ENCODE measurements at regions not wholly inside any gene's neighbourhood (a gene's known extent, or its start where the extent isn't known, plus 50 kb on each side); places are given as distances from the start of the nearest gene placed in this dataset.

- no peaks in the 10 kb centered on the region for H3K4me1 ChIP-seq
- no peaks in the 10 kb centered on the region for H4K20me1 ChIP-seq (ENCODE audit: low read depth)
- Mint-ChIP-seq H3K36me3 (no peaks in the 10 kb centered on the region), H3K4me3 (no peak overlapping the region), H3K27me3 (ENCODE audit: insufficient read depth, low read depth) (no peaks in the 10 kb centered on the region), H3K4me1 (peaks cover 30% of the 10 kb centered on the region), H3K27ac (no peak overlapping the region), H3K9me3 (no peaks in the 10 kb centered on the region)
- no peak overlapping the region for H3K4me3 ChIP-seq
- H3K9me3 ChIP-seq (ENCODE audit: low read depth): no peaks in the 10 kb centered on the region
- no peaks in the 10 kb centered on the region for H3F3A ChIP-seq (ENCODE audit: low read depth)
- no peak overlapping the region for H3K9ac ChIP-seq
- H3K79me2 ChIP-seq (ENCODE audit: low read depth): no peaks in the 10 kb centered on the region
- no peak overlapping the region for H3K27ac ChIP-seq
- no peaks in the 10 kb centered on the region for H3K27me3 ChIP-seq
- no peak for DNase-seq (ENCODE audit: low spot score)
- TF ChIP-seq EZH2phosphoT487 (IDR thresholded peaks at IDR 0.05): no peak
- no peak for TF ChIP-seq EZH2 (IDR thresholded peaks at IDR 0.05)
- no peak for TF ChIP-seq CTCF (IDR thresholded peaks at IDR 0.05)
- no peaks in the 10 kb centered on the region for H3K36me3 ChIP-seq
- H2AFZ ChIP-seq (replicated peaks): no peak overlapping the region
- no peak overlapping the region for H3K4me2 ChIP-seq
Observed at GRCh38 chr2:108124736-108125495, 114.9 kb upstream of the SULT1C3 start.

GRCh38 chr2:108125581-108125980 lies 114.2 kb upstream of the SULT1C3 start:
- Histone ChIP-seq H2AFZ (replicated peaks) (no peak overlapping the region), H3K4me1 (no peaks in the 10 kb centered on the region), H3K4me2 (no peak overlapping the region), H3K79me2 (ENCODE audit: low read depth) (no peaks in the 10 kb centered on the region), H3K36me3 (no peaks in the 10 kb centered on the region), H3K27ac (no peak overlapping the region), H3K9ac (no peak overlapping the region), H3K4me3 (no peak overlapping the region), H3K9me3 (ENCODE audit: low read depth) (no peaks in the 10 kb centered on the region), H3K27me3 (no peaks in the 10 kb centered on the region), H4K20me1 (ENCODE audit: low read depth) (no peaks in the 10 kb centered on the region), H3F3A (ENCODE audit: low read depth) (no peaks in the 10 kb centered on the region)
- no peak for DNase-seq (ENCODE audit: low spot score)
- H3K27ac Mint-ChIP-seq: no peak overlapping the region
- no peak for TF ChIP-seq CTCF (IDR thresholded peaks at IDR 0.05)
- TF ChIP-seq EZH2phosphoT487 (IDR thresholded peaks at IDR 0.05): no peak
- no peak for TF ChIP-seq EZH2 (IDR thresholded peaks at IDR 0.05)
- peaks cover 30% of the 10 kb centered on the region for H3K4me1 Mint-ChIP-seq
- H3K4me3 Mint-ChIP-seq: no peak overlapping the region
- H3K9me3 Mint-ChIP-seq: no peaks in the 10 kb centered on the region
- no peaks in the 10 kb centered on the region for H3K27me3 Mint-ChIP-seq (ENCODE audit: insufficient read depth, low read depth)
- H3K36me3 Mint-ChIP-seq: no peaks in the 10 kb centered on the region

GRCh38 chr2:108128249-108128648 lies 111.5 kb upstream of the SULT1C3 start:
- H3K36me3 ChIP-seq: no peaks in the 10 kb centered on the region
- no peak overlapping the region for H3K9ac ChIP-seq
- H4K20me1 ChIP-seq (ENCODE audit: low read depth): no peaks in the 10 kb centered on the region
- no peaks in the 10 kb centered on the region for H3F3A ChIP-seq (ENCODE audit: low read depth)
- peaks cover 2% of the 10 kb centered on the region for H3K27me3 Mint-ChIP-seq (ENCODE audit: insufficient read depth, low read depth)
- H3K4me3 ChIP-seq: no peak overlapping the region
- no peaks in the 10 kb centered on the region for H3K9me3 Mint-ChIP-seq
- no peaks in the 10 kb centered on the region for H3K4me1 ChIP-seq
- H3K4me2 ChIP-seq: no peak overlapping the region
- H3K27ac Mint-ChIP-seq: no peak overlapping the region
- H2AFZ ChIP-seq (replicated peaks): no peak overlapping the region
- H3K36me3 Mint-ChIP-seq: no peaks in the 10 kb centered on the region
- H3K27ac ChIP-seq: no peak overlapping the region
- no peak overlapping the region for H3K4me3 Mint-ChIP-seq
- no peak for TF ChIP-seq EZH2 (IDR thresholded peaks at IDR 0.05)
- TF ChIP-seq EZH2phosphoT487 (IDR thresholded peaks at IDR 0.05): no peak
- TF ChIP-seq CTCF (IDR thresholded peaks at IDR 0.05): no peak
- no peaks in the 10 kb centered on the region for H3K27me3 ChIP-seq
- H3K4me1 Mint-ChIP-seq: peaks cover 30% of the 10 kb centered on the region
- no peaks in the 10 kb centered on the region for H3K79me2 ChIP-seq (ENCODE audit: low read depth)
- H3K9me3 ChIP-seq (ENCODE audit: low read depth): no peaks in the 10 kb centered on the region
- no peak for DNase-seq (ENCODE audit: low spot score)

Data from neural progenitor cell (in vitro differentiated cells).